Natural killer cell (primary cell): ENCODE measurements at regions not wholly inside any gene's neighbourhood (a gene's known extent, or its start where the extent isn't known, plus 50 kb on each side); places are given as distances from the start of the nearest gene placed in this dataset.

Experiments
- ATAC-seq, 3 donors: fragments of 150-1000 bp in 2 of 3; fragments of 200-7000 bp in 1 of 3; cut with Tn5 transposase; 1 replicate in 1 of 3; 2 replicates in 2 of 3; pipeline ENCODE4 v1.10.0; 2021; ENCODE audit warnings: mild to moderate bottlenecking in 2 of 3, moderate library complexity in 2 of 3
- DNase-seq, 2 donors: peaks; one replicate each; pipeline versions ENCODE4 v3.0.0 to v3.0.0-alpha.2; 2013 to 2021; ENCODE audit warnings: mixed read lengths in 1 of 2
- H3K27ac ChIP-seq: one replicate; pipeline ENCODE4 v1.5.1; 2013; ENCODE audit warnings: mild to moderate bottlenecking, low read length
- H3K27me3 ChIP-seq: one replicate; pipeline ENCODE4 v1.6.1; 2013; ENCODE audit warnings: low read length; ENCODE audit not compliant: control insufficient read depth, insufficient read depth
- H3K36me3 ChIP-seq: one replicate; pipeline ENCODE4 v1.6.1; 2013; ENCODE audit warnings: low read length; ENCODE audit not compliant: control insufficient read depth, insufficient read depth
- H3K4me1 ChIP-seq: one replicate; pipeline ENCODE4 v1.6.1; 2013; ENCODE audit warnings: low read length; ENCODE audit not compliant: control insufficient read depth, insufficient read depth
- H3K4me3 ChIP-seq: one replicate; pipeline ENCODE4 v1.5.1; 2013; ENCODE audit warnings: low read length
- H3K9me3 ChIP-seq: one replicate; pipeline ENCODE4 v1.6.1; 2013; ENCODE audit warnings: low read length; ENCODE audit not compliant: control insufficient read depth, insufficient read depth
- H3K27ac Mint-ChIP-seq, 2 donors: one replicate each; pipeline ENCODE4 v1.8.0; 2022; ENCODE audit warnings: mild to moderate bottlenecking in 2 of 2, mixed read lengths in 2 of 2, moderate library complexity in 1 of 2
- H3K27me3 Mint-ChIP-seq, 2 donors: one replicate each; pipeline ENCODE4 v1.8.0; 2022; ENCODE audit warnings: low read depth in 2 of 2, mixed read lengths in 2 of 2
- H3K36me3 Mint-ChIP-seq: one replicate; pipeline ENCODE4 v1.8.0; 2022; ENCODE audit warnings: mixed read lengths
- H3K4me1 Mint-ChIP-seq, 2 donors: one replicate each; pipeline ENCODE4 v1.8.0; 2022; ENCODE audit warnings: mixed read lengths in 2 of 2
- H3K4me3 Mint-ChIP-seq: one replicate; pipeline ENCODE4 v1.8.0; 2022; ENCODE audit warnings: mild to moderate bottlenecking, moderate library complexity, mixed read lengths
- H3K9me3 Mint-ChIP-seq, 2 donors: one replicate each; pipeline ENCODE4 v1.8.0; 2022; ENCODE audit warnings: mixed read lengths in 2 of 2
- WGBS: methylation state at CpG from one replicate; pipeline ENCODE4 v1.1.7; 2013; ENCODE audit warnings: missing lambda C conversion rate; ENCODE audit not compliant: insufficient coverage; 5-methylcytosine and 5-hydroxymethylcytosine counted together
- intact Hi-C: fragments of 100-400 bp; cut with micrococcal nuclease; formaldehyde crosslinking; loops from one replicate; pipeline ENCODE4 v1.14.2; 2022
- TF ChIP-seq, protein P1 (sequence below): fragments of 200-600 bp; IDR thresholded peaks from one replicate; pipeline ENCODE4 v1.8.0; 2022; ENCODE audit warnings: antibody characterized with exemption

DNA sequence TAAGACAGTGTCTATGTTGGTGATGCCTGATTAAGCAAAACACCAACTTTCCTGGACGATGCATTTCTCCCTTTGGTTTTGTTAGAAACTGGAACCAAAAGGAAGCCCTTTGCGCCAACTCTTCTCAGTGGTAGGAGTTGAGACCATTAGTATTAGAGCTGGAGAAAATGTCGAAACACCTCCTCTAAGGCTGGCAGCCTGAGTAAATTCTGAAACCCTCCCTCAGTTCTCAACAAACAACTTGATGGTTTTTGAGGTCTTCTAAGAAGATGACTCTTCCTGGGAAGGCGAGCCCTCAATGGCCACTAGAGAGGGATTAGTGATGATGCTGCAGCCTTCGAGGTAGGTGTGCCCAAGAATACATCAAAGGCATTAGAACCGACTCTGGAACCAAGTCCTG is 78.4 kb upstream of the CCN6 start:
- Mint-ChIP-seq H3K27me3 (peaks cover 0 to 12% of the 10 kb centered on the region in 2 donors), H3K36me3 (no peaks in the 10 kb centered on the region), H3K4me3 (no peak overlapping the region), H3K9me3 (no peaks in the 10 kb centered on the region), H3K27ac (no peak overlapping the region), H3K4me1 (peaks cover 15% of the 10 kb centered on the region in 2 donors)
- no peak overlapping the region for H3K27ac ChIP-seq
- no peaks in the 10 kb centered on the region for H3K9me3 ChIP-seq
- ATAC-seq, result no peak
- WGBS, result 76% methylated on average over 4 of the region's 6 CpGs
- no peaks in the 10 kb centered on the region for H3K27me3 ChIP-seq
- H3K4me1 ChIP-seq, result peaks cover 9% of the 10 kb centered on the region
- H3K36me3 ChIP-seq, result no peaks in the 10 kb centered on the region
- TF ChIP-seq, protein P1, sequence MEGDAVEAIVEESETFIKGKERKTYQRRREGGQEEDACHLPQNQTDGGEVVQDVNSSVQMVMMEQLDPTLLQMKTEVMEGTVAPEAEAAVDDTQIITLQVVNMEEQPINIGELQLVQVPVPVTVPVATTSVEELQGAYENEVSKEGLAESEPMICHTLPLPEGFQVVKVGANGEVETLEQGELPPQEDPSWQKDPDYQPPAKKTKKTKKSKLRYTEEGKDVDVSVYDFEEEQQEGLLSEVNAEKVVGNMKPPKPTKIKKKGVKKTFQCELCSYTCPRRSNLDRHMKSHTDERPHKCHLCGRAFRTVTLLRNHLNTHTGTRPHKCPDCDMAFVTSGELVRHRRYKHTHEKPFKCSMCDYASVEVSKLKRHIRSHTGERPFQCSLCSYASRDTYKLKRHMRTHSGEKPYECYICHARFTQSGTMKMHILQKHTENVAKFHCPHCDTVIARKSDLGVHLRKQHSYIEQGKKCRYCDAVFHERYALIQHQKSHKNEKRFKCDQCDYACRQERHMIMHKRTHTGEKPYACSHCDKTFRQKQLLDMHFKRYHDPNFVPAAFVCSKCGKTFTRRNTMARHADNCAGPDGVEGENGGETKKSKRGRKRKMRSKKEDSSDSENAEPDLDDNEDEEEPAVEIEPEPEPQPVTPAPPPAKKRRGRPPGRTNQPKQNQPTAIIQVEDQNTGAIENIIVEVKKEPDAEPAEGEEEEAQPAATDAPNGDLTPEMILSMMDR, result no peak
- no peak for DNase-seq
- intact Hi-C loops, result no loop called here
- H3K4me3 ChIP-seq, result no peak overlapping the region

DNA sequence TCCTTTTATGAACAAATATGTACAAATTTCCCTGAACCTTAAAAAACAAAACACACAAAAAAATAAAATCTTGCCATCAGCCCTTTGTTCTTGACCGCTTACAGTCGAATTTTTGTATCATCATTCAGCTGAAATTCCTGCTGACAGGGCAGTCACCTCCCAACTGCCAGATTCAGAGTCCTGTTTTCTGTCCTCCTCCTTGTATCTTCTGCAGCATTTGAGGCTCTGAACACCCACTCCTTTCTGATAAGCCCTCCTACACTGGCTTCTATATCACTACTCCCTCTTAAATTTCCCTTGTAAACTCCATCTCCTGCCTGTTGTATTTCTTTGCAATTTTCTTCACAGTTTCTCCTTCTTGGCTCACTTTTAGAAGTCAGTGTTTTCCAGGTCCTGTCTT is 77.8 kb upstream of the CCN6 start:
- Histone ChIP-seq H3K4me1 (peaks cover 9% of the 10 kb centered on the region), H3K36me3 (no peaks in the 10 kb centered on the region), H3K4me3 (no peak overlapping the region), H3K9me3 (no peaks in the 10 kb centered on the region), H3K27me3 (no peaks in the 10 kb centered on the region), H3K27ac (no peak overlapping the region)
- no peak overlapping the region for H3K4me3 Mint-ChIP-seq
- H3K9me3 Mint-ChIP-seq, result no peaks in the 10 kb centered on the region
- no peak for ATAC-seq
- H3K36me3 Mint-ChIP-seq, result no peaks in the 10 kb centered on the region
- intact Hi-C loops, result no loop called here
- DNase-seq, result no peak
- peaks cover 0 to 12% of the 10 kb centered on the region in 2 donors for H3K27me3 Mint-ChIP-seq
- H3K27ac Mint-ChIP-seq, result peak overlapping the region in 1 of 2 donors; percentile 1
- WGBS, result 93% methylated on average over 2 of the region's 2 CpGs
- peaks cover 15% of the 10 kb centered on the region in 2 donors for H3K4me1 Mint-ChIP-seq
- TF ChIP-seq, protein P1, result no peak

DNA sequence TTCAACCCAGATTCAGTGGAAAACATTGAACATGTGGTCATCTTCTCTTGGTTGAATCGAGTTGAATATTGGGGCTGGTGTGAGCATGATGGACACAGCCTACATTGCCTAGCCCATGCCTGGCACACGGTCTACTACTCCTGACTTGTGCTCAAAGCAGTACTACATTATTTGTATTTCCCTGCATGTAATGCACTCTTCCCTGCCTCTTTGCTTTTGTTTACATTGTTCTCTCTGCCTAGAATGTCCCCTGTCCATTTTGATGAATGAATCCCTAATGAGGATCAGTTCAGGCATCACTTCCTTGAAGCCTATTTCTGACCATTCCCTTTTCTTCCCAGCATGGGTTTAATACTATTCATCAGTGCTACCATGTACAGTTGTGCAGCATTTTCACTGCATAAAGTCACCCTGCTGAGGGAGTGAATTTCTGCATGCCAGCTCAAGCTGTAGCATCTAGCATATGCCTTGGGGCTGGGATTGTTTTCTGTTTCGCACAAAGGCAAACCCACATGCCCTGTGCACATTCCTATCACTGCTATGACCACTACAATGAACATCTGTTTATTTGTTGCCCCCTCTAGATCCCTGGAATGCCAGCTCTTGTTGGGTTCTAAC is 75.3 kb upstream of the CCN6 start:
- intact Hi-C loops, result no loop called here
- H3K27me3 Mint-ChIP-seq, result peaks cover 0 to 12% of the 10 kb centered on the region in 2 donors
- WGBS, result 84% methylated on average over 3 of the region's 3 CpGs
- peaks cover 8 to 9% of the 10 kb centered on the region in 2 donors for H3K4me1 Mint-ChIP-seq
- DNase-seq (no peak), ATAC-seq (no peak)
- Histone ChIP-seq H3K9me3 (no peaks in the 10 kb centered on the region), H3K27ac (no peak overlapping the region), H3K4me3 (no peak overlapping the region), H3K27me3 (no peaks in the 10 kb centered on the region), H3K4me1 (peaks cover under 1% of the 10 kb centered on the region), H3K36me3 (no peaks in the 10 kb centered on the region)
- H3K4me3 Mint-ChIP-seq, result no peak overlapping the region
- no peaks in the 10 kb centered on the region for H3K9me3 Mint-ChIP-seq
- TF ChIP-seq, protein P1, result no peak
- no peaks in the 10 kb centered on the region for H3K36me3 Mint-ChIP-seq
- H3K27ac Mint-ChIP-seq, result no peak overlapping the region

DNA sequence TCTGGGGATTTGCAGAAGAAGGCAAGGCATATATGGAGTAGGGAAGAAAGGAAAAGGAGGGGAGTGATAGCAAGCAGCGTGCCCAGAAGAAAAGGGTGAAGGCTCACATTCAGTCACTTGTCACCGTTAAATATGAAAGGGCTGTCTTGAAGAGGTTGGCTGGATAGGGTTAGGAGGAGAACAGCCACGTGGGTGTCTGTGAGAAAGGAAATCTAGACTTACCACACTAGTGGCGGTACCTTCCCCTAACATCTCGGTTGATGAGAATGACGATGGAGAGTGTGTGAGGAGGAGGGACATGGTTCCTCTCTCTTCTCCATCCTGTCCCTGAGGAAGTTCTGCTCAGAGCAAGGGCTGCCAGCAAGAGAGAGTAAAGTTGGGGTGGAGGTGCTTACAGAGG is 74.3 kb upstream of the CCN6 start:
- Mint-ChIP-seq H3K4me1 (peaks cover 14 to 15% of the 10 kb centered on the region in 2 donors), H3K9me3 (no peaks in the 10 kb centered on the region), H3K4me3 (no peak overlapping the region), H3K27me3 (peaks cover 0 to 12% of the 10 kb centered on the region in 2 donors), H3K36me3 (no peaks in the 10 kb centered on the region), H3K27ac (no peak overlapping the region)
- 77% methylated on average over 5 of the region's 6 CpGs for WGBS
- no peaks in the 10 kb centered on the region for H3K27me3 ChIP-seq
- no peak for ATAC-seq
- no peak overlapping the region for H3K4me3 ChIP-seq
- peak in 1 of 2 donors; percentile 51 for DNase-seq
- H3K4me1 ChIP-seq, result peaks cover 3% of the 10 kb centered on the region
- no peaks in the 10 kb centered on the region for H3K36me3 ChIP-seq
- no peaks in the 10 kb centered on the region for H3K9me3 ChIP-seq
- intact Hi-C loops, result no loop called here
- no peak overlapping the region for H3K27ac ChIP-seq
- TF ChIP-seq, protein P1, result no peak
